B cell (primary cell): ENCODE measurements at regions not wholly inside any gene's neighbourhood (a gene's known extent, or its start where the extent isn't known, plus 50 kb on each side); places are given as distances from the start of the nearest gene placed in this dataset.

Experiments
- ATAC-seq: fragments of 200-7000 bp; cut with Tn5 transposase; one replicate; pipeline ENCODE4 v1.10.0; 2021; ENCODE audit warnings: low read depth, mild to moderate bottlenecking, moderate number of reproducible peaks, moderate library complexity
- CTCF ChIA-PET: fragments of 350-600 bp; sonication (Branson Sonifier 250); formaldehyde crosslinking; loops from one replicate; lab custom pipeline; 2021; ENCODE audit warnings: antibody characterized with exemption, inconsistent platforms; lab: Charles Lee
- POLR2A ChIA-PET: fragments of 350-600 bp; sonication (Branson Sonifier 250); formaldehyde crosslinking; loops from one replicate; lab custom pipeline; 2021; ENCODE audit warnings: antibody characterized with exemption; lab: Charles Lee
- DNase-seq: peaks from one replicate; pipeline ENCODE4 v3.0.0; 2013
- H2AFZ ChIP-seq: 2 replicates; pipeline ENCODE4 v1.6.1; 2012; ENCODE audit warnings: mild to moderate bottlenecking, low read depth, low read length; ENCODE audit not compliant: insufficient read depth, poor library complexity, severe bottlenecking
- H3K27ac ChIP-seq, 2 donors: 1 replicate in 1 of 2; 2 replicates in 1 of 2; pipeline ENCODE4 v1.5.1; 2012 to 2013; ENCODE audit warnings: low read length in 2 of 2, mild to moderate bottlenecking in 2 of 2, moderate library complexity in 1 of 2
- H3K27me3 ChIP-seq, 4 experiments: fragments of 200-600 bp in 1 of 4; sonication (generic) in 1 of 4; replicated peaks in 1 of 4; 1 replicate in 2 of 4; 2 replicates in 2 of 4; pipeline versions ENCODE4 v1.6.1 to v1.7.0; 2013 to 2016; ENCODE audit warnings: low read length in 3 of 4, mild to moderate bottlenecking in 2 of 4, mixed read lengths in 1 of 4, moderate library complexity in 1 of 4; ENCODE audit not compliant: insufficient read depth in 4 of 4, control insufficient read depth in 3 of 4; ENCODE audit errors: control extremely low read depth in 1 of 4
- H3K36me3 ChIP-seq, 2 experiments: replicated peaks in 1 of 2; 1 replicate in 1 of 2; 2 replicates in 1 of 2; pipeline versions ENCODE4 v1.6.1 to v1.7.1; 2013; ENCODE audit warnings: low read length in 1 of 2; ENCODE audit not compliant: insufficient read depth in 2 of 2, control insufficient read depth in 1 of 2; ENCODE audit errors: control extremely low read depth in 1 of 2, extremely low read depth in 1 of 2
- H3K4me1 ChIP-seq, 2 donors: fragments of 200-600 bp in 1 of 2; sonication (generic) in 1 of 2; 1 replicate in 1 of 2; 2 replicates in 1 of 2; pipeline versions ENCODE4 v1.5.1 to v1.6.1; 2013 to 2017; ENCODE audit warnings: low read length in 2 of 2; ENCODE audit not compliant: control insufficient read depth in 2 of 2, insufficient read depth in 2 of 2
- H3K4me2 ChIP-seq: replicated peaks from 2 replicates; pipeline ENCODE3; 2012; ENCODE audit warnings: mild to moderate bottlenecking, low read depth, low read length; ENCODE audit not compliant: poor library complexity, severe bottlenecking
- H3K4me3 ChIP-seq, 5 experiments: fragments of 200-600 bp in 1 of 5; sonication (generic) in 1 of 5; 1 replicate in 3 of 5; 2 replicates in 2 of 5; pipeline versions ENCODE4 v1.5.1 to v1.7.0; 2011 to 2016; ENCODE audit warnings: low read length in 4 of 5, mild to moderate bottlenecking in 4 of 5, low read depth in 2 of 5, control low read depth in 1 of 5, moderate library complexity in 1 of 5; ENCODE audit not compliant: insufficient read depth in 1 of 5; ENCODE audit errors: control extremely low read depth in 1 of 5, extremely low read depth in 1 of 5
- H3K79me2 ChIP-seq: fragments of 200-600 bp; sonication (generic); one replicate; pipeline ENCODE4 v1.6.0; 2016; ENCODE audit warnings: low read length; ENCODE audit not compliant: control insufficient read depth, insufficient read depth
- H3K9ac ChIP-seq: fragments of 200-600 bp; sonication (generic); 2 replicates; pipeline ENCODE4 v1.6.1; 2017; ENCODE audit warnings: mild to moderate bottlenecking, low read length, moderate library complexity
- H3K9me3 ChIP-seq, 3 donors: one replicate each; pipeline versions ENCODE4 v1.6.1 to v1.7.1; 2013; ENCODE audit warnings: low read length in 2 of 3; ENCODE audit not compliant: control insufficient read depth in 2 of 3, insufficient read depth in 1 of 3; ENCODE audit errors: control extremely low read depth in 1 of 3
- H4K20me1 ChIP-seq: 2 replicates; pipeline ENCODE4 v1.6.0; 2012; ENCODE audit warnings: mild to moderate bottlenecking, low read length; ENCODE audit not compliant: insufficient read depth, control insufficient read depth, poor library complexity, severe bottlenecking
- H3K27ac Mint-ChIP-seq: one replicate; pipeline ENCODE4 v1.8.0; 2021; ENCODE audit warnings: mixed read lengths
- H3K27me3 Mint-ChIP-seq: one replicate; pipeline ENCODE4 v1.8.0; 2021; ENCODE audit warnings: mixed read lengths
- H3K4me1 Mint-ChIP-seq: one replicate; pipeline ENCODE4 v1.8.0; 2021; ENCODE audit warnings: mixed read lengths
- H3K4me3 Mint-ChIP-seq: one replicate; pipeline ENCODE4 v1.8.0; 2021; ENCODE audit warnings: mixed read lengths
- H3K9me3 Mint-ChIP-seq: one replicate; pipeline ENCODE4 v1.8.0; 2022; ENCODE audit warnings: mixed read lengths; ENCODE audit not compliant: insufficient read depth
- CTCF ChIP-seq: fragments of 200-600 bp; IDR thresholded peaks from one replicate; pipeline ENCODE4 v1.8.0; 2022; ENCODE audit warnings: antibody characterized with exemption, mild to moderate bottlenecking
- EZH2 ChIP-seq: IDR thresholded peaks from 2 replicates; pipeline ENCODE4 v1.6.1; 2012; ENCODE audit warnings: borderline replicate concordance, low read depth, mild to moderate bottlenecking, moderate library complexity, low read length; ENCODE audit not compliant: insufficient read depth, poor library complexity, severe bottlenecking
- WGBS: methylation state at CpG from one replicate; pipeline ENCODE4 v1.1.5; 2013; ENCODE audit warnings: missing lambda C conversion rate; ENCODE audit not compliant: insufficient coverage; 5-methylcytosine and 5-hydroxymethylcytosine counted together
- intact Hi-C: fragments of 100-400 bp; cut with micrococcal nuclease; formaldehyde crosslinking; loops from one replicate; pipeline ENCODE4 v1.10.0; 2022

DNA sequence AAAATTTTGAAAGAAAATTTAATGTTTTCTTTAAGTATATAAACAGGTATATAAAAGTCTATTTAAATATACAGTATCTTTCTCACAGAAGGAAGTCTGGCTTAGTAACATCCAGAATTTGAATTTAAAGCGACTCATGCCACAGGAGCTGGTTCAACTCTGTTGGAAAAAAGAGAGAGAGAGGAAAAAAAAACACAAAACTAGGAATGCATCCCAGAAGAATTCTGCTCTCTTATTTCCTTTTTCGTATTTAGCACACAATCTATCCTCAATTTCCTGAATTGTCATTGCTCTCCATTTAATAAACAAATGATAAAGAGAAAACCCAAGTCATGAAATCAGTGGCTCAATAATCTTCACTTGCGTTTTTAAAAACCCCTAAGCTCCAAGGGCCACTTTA, 107.5 kb upstream of the SCAF8 start:
- TF ChIP-seq CTCF (no peak), EZH2 (no peak)
- Histone ChIP-seq H3K9me3 (peaks cover 0 to 12% (median 12%) of the 10 kb centered on the region in 3 donors), H3K4me3 (no peak overlapping the region), H3K27ac (no peak overlapping the region), H2AFZ (no peak overlapping the region), H3K9ac (no peak overlapping the region), H3K79me2 (no peaks in the 10 kb centered on the region), H3K27me3 (no peaks in the 10 kb centered on the region), H3K36me3 (no peaks in the 10 kb centered on the region), H3K4me1 (no peaks in the 10 kb centered on the region), H4K20me1 (no peaks in the 10 kb centered on the region), H3K4me2 (no peak overlapping the region)
- H3K4me3 Mint-ChIP-seq, result no peak overlapping the region
- ChIA-PET CTCF (no interaction called here), POLR2A (no interaction called here)
- no peak overlapping the region for H3K27ac Mint-ChIP-seq
- ATAC-seq (no peak), DNase-seq (no peak)
- intact Hi-C loops, result no loop called here
- H3K27me3 Mint-ChIP-seq, result peaks cover 6% of the 10 kb centered on the region
- WGBS, result no CpG with 5 or more reads among the region's 3 CpGs
- H3K9me3 Mint-ChIP-seq, result peaks cover 6% of the 10 kb centered on the region
- H3K4me1 Mint-ChIP-seq, result no peaks in the 10 kb centered on the region

GRCh38 chr6:154629127-154629526, 104.1 kb upstream of the SCAF8 start:
- no peak for ATAC-seq
- H3K4me3 ChIP-seq, result no peak overlapping the region
- H4K20me1 ChIP-seq, result no peaks in the 10 kb centered on the region
- H3K9me3 Mint-ChIP-seq, result peaks cover 14% of the 10 kb centered on the region
- intact Hi-C loops, result no loop called here
- H3K9ac ChIP-seq, result no peak overlapping the region
- no peak overlapping the region for H3K27ac ChIP-seq
- no peak for DNase-seq
- peaks cover 0 to 14% (median 5%) of the 10 kb centered on the region in 3 donors for H3K9me3 ChIP-seq
- H2AFZ ChIP-seq, result no peak overlapping the region
- no peak overlapping the region for H3K27ac Mint-ChIP-seq
- WGBS, result no CpG with 5 or more reads among the region's 1 CpG
- no peaks in the 10 kb centered on the region for H3K4me1 ChIP-seq
- no peaks in the 10 kb centered on the region for H3K79me2 ChIP-seq
- POLR2A ChIA-PET, result no interaction called here
- no peak overlapping the region for H3K4me3 Mint-ChIP-seq
- no peaks in the 10 kb centered on the region for H3K27me3 ChIP-seq
- H3K4me2 ChIP-seq, result no peak overlapping the region
- CTCF ChIA-PET, result no interaction called here
- H3K4me1 Mint-ChIP-seq, result no peaks in the 10 kb centered on the region
- no peak for TF ChIP-seq CTCF
- TF ChIP-seq EZH2, result no peak
- peaks cover 19% of the 10 kb centered on the region for H3K27me3 Mint-ChIP-seq
- H3K36me3 ChIP-seq, result no peaks in the 10 kb centered on the region
